ENCODE measurements at regions not wholly inside any gene's neighbourhood (a gene's known extent, or its start where the extent isn't known, plus 50 kb on each side); places are given as distances from the start of the nearest gene placed in this dataset.
"Not testable (repeated sequence)": the region's sequence is repeated elsewhere in the genome, so short reads cannot be mapped to it uniquely, and the experiment has no call there.

DNA sequence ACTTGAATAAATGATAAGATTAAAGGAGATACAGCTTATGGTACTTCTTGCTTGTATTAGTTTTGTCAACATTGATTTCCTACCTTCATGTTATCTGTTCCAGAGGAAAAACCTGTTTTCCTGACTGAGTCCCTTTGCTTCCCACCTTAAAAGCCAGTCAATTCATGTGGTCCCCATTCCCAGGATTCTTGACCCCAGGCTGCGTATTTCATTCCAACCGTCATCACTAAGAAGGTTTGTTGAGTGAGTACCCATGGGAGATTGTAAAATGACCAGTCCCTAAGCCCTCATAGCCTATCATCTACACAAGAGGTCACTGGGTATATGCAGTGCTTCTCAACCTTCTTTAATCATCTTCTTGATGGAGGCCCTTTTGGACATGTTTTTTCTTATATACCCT lies 52.2 kb downstream of the BEX3 start:
- DNase-seq, result no peak

DNA sequence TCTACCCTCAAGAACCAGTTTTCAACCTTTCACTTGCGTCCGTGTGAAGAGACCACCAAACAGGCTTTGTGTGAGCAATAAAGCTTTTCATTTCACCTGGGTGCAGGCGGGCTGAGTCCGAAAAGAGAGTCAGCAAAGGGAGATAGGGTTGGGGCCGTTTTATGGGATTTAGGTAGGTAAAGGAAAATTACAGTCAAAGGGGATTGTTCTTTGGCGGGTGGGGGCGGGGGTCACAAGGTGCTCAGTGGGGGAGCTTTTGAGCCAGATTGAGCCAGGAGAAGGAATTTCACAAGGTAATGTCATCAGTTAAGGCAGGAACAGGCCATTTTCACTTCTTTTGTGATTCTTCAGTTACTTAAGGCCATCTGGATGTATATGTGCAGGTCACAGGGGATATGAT lies 52.7 kb downstream of the BEX3 start:
- DNase-seq, result not testable (repeated sequence)

DNA sequence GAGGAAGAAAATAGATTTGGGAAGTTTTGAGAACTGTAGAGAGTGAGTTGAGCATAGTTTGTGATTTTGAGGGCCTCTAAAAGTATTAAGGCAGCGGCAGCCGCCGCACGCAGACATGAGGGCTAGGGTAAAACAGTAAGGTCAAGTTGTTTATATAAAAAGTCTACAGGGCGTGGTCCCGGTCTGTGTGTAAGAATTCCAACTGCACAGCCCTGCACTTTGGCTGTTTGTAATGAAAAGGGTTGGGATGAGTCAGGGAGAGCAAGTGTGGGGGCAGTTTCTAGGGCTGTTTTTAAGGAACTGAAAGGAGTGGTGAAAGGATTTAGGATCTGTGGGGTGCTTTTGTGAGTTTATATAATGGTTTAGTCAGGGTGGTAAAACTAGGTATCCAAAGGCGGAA lies 55.0 kb downstream of the BEX3 start:
- no peak for DNase-seq

DNA sequence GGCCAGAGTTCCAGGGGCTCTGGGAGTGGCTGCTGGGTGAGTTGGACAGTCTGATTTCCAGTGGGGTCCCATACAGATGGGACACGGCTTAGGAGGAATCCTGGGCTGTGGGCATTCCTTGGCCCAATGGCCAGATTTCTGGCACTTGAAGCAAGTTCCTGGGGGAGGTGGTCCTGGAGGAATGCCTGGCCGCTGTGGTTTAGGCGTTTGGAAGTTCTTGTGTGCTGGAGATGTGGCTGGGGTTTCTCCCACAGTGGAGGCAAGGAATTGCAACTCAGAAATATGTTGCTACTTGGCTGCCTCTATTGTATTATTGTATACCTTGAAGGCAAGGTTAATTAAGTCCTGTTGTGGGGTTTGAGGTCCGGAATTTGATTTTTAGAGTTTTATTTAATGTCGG lies 56.5 kb downstream of the BEX3 start:
- DNase-seq, result not testable (repeated sequence)

DNA sequence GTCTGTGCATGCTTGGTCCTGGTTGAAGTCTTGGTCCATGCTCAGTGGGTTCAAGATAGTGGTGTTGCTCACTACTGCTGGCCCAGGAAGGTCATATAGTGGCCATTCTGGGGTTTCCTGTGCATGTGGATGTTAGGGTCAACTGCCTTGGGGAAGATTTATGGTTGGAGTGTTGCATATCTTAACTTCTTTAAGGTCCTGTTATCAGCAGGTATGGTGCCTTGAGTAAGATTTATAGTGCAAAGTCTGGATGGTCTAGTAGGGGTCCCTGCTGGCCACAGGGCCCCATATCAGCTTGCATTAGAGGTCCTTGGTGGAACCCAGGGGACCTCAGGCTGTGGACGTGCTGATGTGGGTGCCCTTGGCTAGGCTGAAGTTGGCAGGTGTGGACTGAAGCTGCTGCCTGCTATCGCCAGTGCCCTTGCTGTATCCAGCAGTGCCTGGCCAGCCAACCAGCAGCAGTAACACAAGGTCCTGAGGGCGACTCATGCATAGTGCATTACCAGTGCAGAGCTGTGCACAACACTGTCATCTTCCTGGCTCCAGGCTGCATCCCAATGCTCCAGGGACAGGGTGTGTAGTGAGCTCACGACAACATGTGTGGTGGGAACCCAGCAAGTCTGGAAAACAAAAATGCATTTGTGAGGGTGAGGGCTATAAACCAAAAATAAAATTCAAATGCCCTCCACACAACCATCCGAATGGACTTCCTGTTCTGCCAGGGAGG lies 61.0 kb downstream of the BEX3 start:
- peak; percentile 14 for DNase-seq

DNA sequence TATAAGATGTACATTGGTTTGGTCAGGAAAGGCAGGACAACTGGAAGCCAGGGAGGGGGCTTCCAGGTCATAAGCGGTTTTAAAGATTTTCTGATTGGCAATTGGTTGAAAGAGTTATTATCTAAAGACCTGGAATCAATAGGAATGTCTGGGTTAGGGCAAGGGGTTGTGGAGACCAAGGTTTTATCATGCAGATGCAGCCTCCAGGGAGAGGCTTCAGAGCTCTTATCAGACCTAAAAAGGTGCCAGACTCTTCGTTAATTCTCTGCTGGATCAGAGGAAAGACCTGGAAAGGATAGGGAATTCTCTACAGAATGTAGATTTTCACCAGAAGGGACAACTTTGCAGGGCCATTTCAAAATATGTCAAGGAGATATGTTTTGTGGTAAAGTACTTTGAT lies 62.8 kb downstream of the BEX3 start:
- DNase-seq, result no peak

DNA sequence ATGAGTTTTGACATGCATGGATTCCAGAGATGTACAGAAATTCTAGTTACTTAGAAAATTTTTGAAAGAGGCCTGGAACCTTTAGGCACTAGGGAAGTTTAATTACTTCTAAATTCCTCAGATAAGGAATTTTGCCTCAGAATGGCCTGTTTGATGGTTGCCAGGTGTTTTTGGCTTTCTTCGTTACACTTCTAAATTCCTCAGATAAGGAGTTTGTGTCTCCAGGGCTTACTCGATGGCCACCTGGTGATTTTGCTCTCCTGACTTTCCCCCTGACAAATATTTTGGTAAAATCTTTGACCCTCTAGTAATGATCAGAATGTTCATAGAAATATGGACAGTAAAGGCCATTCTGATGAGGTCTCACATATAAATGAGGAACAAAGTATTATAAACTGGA lies 64.3 kb downstream of the BEX3 start:
- no peak for DNase-seq

DNA sequence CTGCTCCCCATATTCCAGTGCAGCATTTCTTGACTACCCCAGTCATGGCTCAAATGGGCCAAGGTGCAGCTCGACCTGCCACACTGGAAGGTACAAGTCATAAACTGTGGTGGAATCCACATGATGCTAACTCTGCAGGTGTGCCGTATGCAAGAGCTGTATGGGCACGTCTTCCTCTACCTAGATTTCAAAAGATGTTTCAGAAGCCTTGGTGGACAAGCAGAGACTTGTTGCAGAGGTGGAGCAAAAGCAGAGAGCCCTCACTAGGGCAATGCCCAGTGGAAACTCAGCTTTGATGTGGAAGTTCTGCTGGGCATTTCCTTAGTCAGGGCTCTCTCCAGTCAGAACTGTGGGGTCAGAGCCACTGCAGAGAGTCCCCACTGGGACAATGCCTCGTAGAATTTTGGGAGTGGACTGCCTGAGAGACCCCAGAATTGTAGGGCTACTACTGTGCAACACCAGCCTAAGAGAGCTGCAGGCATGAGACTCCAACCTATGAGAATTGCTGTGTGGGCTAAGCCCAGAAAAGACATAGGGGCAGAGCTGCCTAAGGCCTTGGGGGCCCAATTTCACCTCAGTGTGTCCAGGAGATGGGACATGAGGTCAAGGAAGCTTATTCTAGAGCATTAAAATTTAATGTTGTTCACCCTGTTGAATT lies 65.7 kb downstream of the BEX3 start:
- no peak for DNase-seq

DNA sequence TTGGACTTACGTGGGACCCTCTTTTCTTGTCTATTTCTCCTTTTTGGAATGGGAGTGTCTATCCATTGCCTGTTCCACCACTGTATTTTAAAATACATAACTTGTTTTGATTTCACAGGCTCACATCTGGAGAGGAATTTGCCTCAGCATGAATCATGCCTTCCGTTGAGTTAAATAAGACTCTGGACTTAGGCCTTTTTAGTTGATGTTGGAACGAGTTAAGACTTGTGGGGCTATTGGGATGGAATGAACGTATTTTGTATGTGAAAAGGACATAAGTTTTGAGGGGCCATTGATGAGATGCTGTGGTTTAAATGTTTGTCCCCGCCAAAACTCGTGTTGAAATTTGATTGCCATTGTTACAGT lies 66.2 kb downstream of the BEX3 start:
- DNase-seq, result no peak

DNA sequence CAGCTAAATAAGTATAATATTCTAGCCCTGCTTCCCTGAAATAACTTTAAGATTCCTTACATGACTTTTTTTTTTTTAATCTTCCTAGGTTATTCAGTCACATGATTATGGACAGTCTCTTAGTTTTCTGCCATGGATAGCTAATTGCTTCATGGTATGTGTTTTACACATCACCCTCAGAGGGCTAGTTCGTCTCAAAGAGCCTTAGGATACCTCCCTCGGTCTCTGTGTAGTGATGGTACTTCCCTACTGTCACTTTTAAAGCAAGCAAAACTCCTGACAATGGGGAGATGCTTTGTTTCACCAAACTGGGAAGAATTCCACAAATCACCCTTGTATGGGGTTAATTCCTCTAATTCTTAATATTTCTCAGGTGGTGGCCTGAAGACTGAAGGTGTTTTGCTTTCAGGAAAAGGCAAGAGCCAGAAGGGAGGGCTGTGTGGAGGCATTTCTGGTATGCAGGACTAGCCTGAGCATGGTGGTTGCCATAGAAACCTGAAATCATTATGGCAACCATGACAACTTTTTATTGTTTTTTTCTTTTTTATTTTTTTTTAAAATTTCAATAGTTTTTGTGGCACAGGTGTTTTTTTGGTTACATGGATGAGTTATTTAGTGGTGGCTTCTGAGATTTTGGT lies 70.4 kb downstream of the BEX3 start:
- no peak for DNase-seq

Data from right hindlimb (tissue), 1 donor.